Osteoblast (primary cell): ENCODE measurements at regions not wholly inside any gene's neighbourhood (a gene's known extent, or its start where the extent isn't known, plus 50 kb on each side); places are given as distances from the start of the nearest gene placed in this dataset.

Source experiments
- DNase-seq: peaks from one replicate; pipeline ENCODE4 v3.0.0; 2011; ENCODE audit warnings: low spot score, mixed read lengths; ENCODE audit not compliant: insufficient read length; ENCODE audit errors: missing footprints
- H2AFZ ChIP-seq: 2 replicates; pipeline ENCODE4 v1.6.0; 2011; ENCODE audit warnings: mild to moderate bottlenecking, low read length
- H3K27ac ChIP-seq: 2 replicates; pipeline ENCODE4 v1.5.1; 2011; ENCODE audit warnings: mild to moderate bottlenecking, low read depth, low read length, moderate library complexity
- H3K27me3 ChIP-seq: 2 replicates; pipeline ENCODE4 v1.6.0; 2012; ENCODE audit warnings: mild to moderate bottlenecking, control low read depth, inconsistent platforms, low read length, moderate library complexity; ENCODE audit not compliant: insufficient read depth
- H3K36me3 ChIP-seq: 2 replicates; pipeline ENCODE4 v1.5.1; 2011; ENCODE audit warnings: mild to moderate bottlenecking, low read length, control low read depth, moderate library complexity; ENCODE audit not compliant: insufficient read depth
- H3K4me1 ChIP-seq: 2 replicates; pipeline ENCODE4 v1.5.1; 2011; ENCODE audit warnings: mild to moderate bottlenecking, low read length, control low read depth, moderate library complexity; ENCODE audit not compliant: insufficient read depth
- H3K4me2 ChIP-seq: 2 replicates; pipeline ENCODE4 v1.6.0; 2011; ENCODE audit warnings: mild to moderate bottlenecking, low read length; ENCODE audit not compliant: insufficient read depth
- H3K4me3 ChIP-seq: fragments of 200-600 bp; sonication (generic); 3 replicates; pipeline ENCODE4 v1.5.1; 2012; ENCODE audit warnings: mild to moderate bottlenecking, low read length, inconsistent platforms; ENCODE audit not compliant: insufficient read depth
- H3K79me2 ChIP-seq: 2 replicates; pipeline ENCODE4 v1.6.0; 2012; ENCODE audit warnings: mild to moderate bottlenecking, low read length, control low read depth, inconsistent platforms; ENCODE audit not compliant: insufficient read depth
- H3K9me3 ChIP-seq: 2 replicates; pipeline ENCODE4 v1.5.1; 2011; ENCODE audit warnings: low read depth, low read length, control low read depth
- H4K20me1 ChIP-seq: 2 replicates; pipeline ENCODE4 v1.6.0; 2012; ENCODE audit warnings: mild to moderate bottlenecking, low read length, control low read depth; ENCODE audit not compliant: insufficient read depth
- CTCF ChIP-seq: IDR thresholded peaks from 2 replicates; pipeline ENCODE4 v1.5.1; 2011; ENCODE audit warnings: mild to moderate bottlenecking, low read depth, low read length, moderate library complexity; ENCODE audit errors: extremely low read depth

DNA sequence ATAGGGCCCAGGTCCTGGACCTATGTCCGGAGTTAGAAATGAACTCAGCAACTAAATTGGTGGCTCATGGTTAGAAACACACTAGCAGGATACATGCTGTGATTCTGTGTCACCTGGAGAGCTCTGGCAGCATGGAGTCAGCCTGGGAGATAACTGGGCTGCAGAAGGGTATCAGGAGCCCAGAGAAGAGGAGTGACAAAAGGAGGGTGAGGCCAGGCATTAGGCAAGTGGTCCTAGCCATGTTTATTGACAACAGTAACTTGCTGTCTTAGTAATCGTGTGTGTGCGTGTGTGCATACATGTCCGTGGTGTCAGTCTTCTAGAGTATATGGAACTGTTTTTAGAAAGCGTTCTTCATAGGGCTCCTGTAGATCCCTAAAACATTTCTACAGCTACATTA, 157.5 kb upstream of the PHYHIPL start:
- Histone ChIP-seq H3K4me2 (peak overlapping the region; percentile 49), H3K79me2 (no peaks in the 10 kb centered on the region), H2AFZ (peak overlapping the region; percentile 40), H3K27ac (no peak overlapping the region), H3K27me3 (peaks cover 5% of the 10 kb centered on the region), H3K4me3 (peak overlapping the region; percentile 42), H3K9me3 (no peaks in the 10 kb centered on the region), H3K4me1 (no peaks in the 10 kb centered on the region), H4K20me1 (no peaks in the 10 kb centered on the region), H3K36me3 (no peaks in the 10 kb centered on the region)
- no peak for DNase-seq
- no peak for TF ChIP-seq CTCF

DNA sequence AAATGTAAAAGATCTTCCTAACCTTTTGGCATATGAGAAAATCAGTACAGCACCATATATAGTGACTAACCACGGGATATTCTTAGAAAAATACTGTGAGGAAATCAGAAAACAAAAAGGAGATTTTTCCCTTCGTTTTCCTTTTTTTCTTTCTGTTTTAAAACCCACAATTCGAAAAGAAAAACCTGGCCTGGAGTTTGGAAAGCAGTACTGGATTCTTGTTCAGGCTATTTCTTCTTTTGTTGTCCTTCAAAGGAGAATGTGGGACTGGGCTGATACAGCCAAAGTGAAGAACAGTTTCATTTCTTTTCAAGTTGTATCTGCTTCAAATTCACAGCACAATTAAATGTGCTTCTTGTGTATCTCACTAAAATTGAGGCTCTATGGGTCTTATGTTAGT, 156.8 kb upstream of the PHYHIPL start:
- Histone ChIP-seq H4K20me1 (no peaks in the 10 kb centered on the region), H3K27me3 (peaks cover 5% of the 10 kb centered on the region), H3K36me3 (no peaks in the 10 kb centered on the region), H3K27ac (no peak overlapping the region), H2AFZ (peak overlapping the region; percentile 40), H3K4me1 (no peaks in the 10 kb centered on the region), H3K4me2 (peak overlapping the region; percentile 49), H3K79me2 (no peaks in the 10 kb centered on the region), H3K4me3 (peak overlapping the region; percentile 42), H3K9me3 (no peaks in the 10 kb centered on the region)
- TF ChIP-seq CTCF: no peak
- no peak for DNase-seq

DNA sequence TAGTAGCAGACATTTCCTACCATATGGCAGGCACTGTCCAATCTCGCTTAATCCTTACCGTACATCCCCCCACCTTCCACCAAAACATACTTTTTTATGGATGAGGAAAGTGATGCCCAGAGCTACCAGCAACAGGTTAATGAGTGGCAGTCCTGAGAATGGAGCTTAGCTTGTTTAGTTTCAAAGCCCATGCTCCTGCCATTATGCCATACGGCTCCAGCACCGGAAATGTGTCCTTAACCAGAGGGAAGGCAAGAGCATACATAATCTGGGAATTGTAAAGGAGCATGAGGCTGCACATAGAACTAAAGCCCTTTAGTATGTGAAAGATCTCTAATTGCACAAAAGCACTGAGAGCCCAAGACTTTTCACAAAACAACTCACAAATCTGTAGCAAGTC, 155.9 kb upstream of the PHYHIPL start:
- no peak for DNase-seq
- H3K4me3 ChIP-seq: no peak overlapping the region
- H3K9me3 ChIP-seq: no peaks in the 10 kb centered on the region
- no peak for TF ChIP-seq CTCF
- no peak overlapping the region for H3K27ac ChIP-seq
- peaks cover 5% of the 10 kb centered on the region for H3K27me3 ChIP-seq
- H3K79me2 ChIP-seq: no peaks in the 10 kb centered on the region
- H3K36me3 ChIP-seq: no peaks in the 10 kb centered on the region
- no peak overlapping the region for H2AFZ ChIP-seq
- no peak overlapping the region for H3K4me2 ChIP-seq
- no peaks in the 10 kb centered on the region for H3K4me1 ChIP-seq
- H4K20me1 ChIP-seq: no peaks in the 10 kb centered on the region

GRCh38 chr10:59025981-59026765, 150.3 kb upstream of the PHYHIPL start:
- no peak for TF ChIP-seq CTCF
- no peak overlapping the region for H2AFZ ChIP-seq
- no peaks in the 10 kb centered on the region for H3K79me2 ChIP-seq
- DNase-seq: no peak
- H3K4me1 ChIP-seq: no peaks in the 10 kb centered on the region
- no peaks in the 10 kb centered on the region for H4K20me1 ChIP-seq
- H3K36me3 ChIP-seq: no peaks in the 10 kb centered on the region
- H3K4me3 ChIP-seq: no peak overlapping the region
- no peaks in the 10 kb centered on the region for H3K9me3 ChIP-seq
- H3K27me3 ChIP-seq: peaks cover 3% of the 10 kb centered on the region
- no peak overlapping the region for H3K4me2 ChIP-seq
- H3K27ac ChIP-seq: no peak overlapping the region
